ENCODE measurements at regions not wholly inside any gene's neighbourhood (a gene's known extent, or its start where the extent isn't known, plus 50 kb on each side); places are given as distances from the start of the nearest gene placed in this dataset.

DNA sequence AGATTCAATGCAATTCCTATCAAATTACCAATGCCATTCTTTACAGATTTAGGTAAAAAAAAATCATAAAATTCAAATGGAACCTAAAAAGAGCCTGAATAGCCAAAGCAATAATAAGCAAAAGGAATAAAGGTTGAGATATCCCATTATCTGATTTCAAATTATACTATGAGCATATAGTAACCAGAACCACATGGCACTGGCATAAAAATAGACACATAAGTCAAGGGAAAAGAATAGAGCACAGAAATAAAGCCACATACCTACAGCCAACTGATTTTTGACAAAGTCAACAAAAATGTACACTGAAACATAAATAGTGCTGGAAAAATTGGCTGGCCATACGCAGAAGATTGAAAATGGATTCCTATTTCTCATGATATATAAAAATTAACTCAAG lies 853.7 kb downstream of the FAT4 start:
- TF ChIP-seq, protein P1, sequence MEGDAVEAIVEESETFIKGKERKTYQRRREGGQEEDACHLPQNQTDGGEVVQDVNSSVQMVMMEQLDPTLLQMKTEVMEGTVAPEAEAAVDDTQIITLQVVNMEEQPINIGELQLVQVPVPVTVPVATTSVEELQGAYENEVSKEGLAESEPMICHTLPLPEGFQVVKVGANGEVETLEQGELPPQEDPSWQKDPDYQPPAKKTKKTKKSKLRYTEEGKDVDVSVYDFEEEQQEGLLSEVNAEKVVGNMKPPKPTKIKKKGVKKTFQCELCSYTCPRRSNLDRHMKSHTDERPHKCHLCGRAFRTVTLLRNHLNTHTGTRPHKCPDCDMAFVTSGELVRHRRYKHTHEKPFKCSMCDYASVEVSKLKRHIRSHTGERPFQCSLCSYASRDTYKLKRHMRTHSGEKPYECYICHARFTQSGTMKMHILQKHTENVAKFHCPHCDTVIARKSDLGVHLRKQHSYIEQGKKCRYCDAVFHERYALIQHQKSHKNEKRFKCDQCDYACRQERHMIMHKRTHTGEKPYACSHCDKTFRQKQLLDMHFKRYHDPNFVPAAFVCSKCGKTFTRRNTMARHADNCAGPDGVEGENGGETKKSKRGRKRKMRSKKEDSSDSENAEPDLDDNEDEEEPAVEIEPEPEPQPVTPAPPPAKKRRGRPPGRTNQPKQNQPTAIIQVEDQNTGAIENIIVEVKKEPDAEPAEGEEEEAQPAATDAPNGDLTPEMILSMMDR (conservative IDR thresholded peaks at IDR 0.05), result no peak
- Mint-ChIP-seq H3K36me3 (ENCODE audit: low read depth) (no peaks in the 10 kb centered on the region), H3K27me3 (ENCODE audit: low read depth) (no peaks in the 10 kb centered on the region)

DNA sequence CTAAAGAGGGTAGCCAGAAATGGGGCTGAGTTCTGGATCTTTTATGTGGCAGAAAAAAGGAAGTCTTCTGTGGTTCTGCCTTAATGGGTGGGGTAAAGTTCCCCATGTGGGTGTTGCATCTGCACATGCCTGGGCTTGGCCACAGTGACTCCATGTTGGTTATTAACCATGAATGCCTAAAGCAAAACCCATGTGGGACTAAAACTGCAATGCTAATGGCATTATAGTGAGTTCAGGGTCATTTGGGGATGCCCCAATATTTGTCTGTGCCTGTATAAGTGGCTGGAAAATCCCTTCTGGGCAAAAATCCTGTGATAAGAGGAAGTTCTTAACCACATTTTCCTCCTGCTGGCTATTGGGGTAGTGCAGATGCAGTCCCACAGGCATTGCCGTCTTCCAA lies 857.4 kb downstream of the FAT4 start:
- Mint-ChIP-seq H3K27ac (ENCODE audit: unreplicated experiment) (no peak overlapping the region), H3K4me3 (no peak overlapping the region), H3K9me3 (no peaks in the 10 kb centered on the region), H3K27me3 (ENCODE audit: low read depth) (no peaks in the 10 kb centered on the region), H3K4me1 (no peaks in the 10 kb centered on the region), H3K36me3 (ENCODE audit: low read depth) (no peaks in the 10 kb centered on the region)
- TF ChIP-seq, protein P1 (conservative IDR thresholded peaks at IDR 0.05), result no peak
- DNase-seq (ENCODE audit: low read depth, low spot score), result no peak

More for the DNA sequence above, 853.7 kb downstream of the FAT4 start:
- Mint-ChIP-seq H3K9me3 (no peaks in the 10 kb centered on the region), H3K27ac (ENCODE audit: unreplicated experiment) (no peak overlapping the region), H3K4me3 (no peak overlapping the region), H3K4me1 (no peaks in the 10 kb centered on the region)
- DNase-seq (ENCODE audit: low read depth, low spot score), result no peak

DNA sequence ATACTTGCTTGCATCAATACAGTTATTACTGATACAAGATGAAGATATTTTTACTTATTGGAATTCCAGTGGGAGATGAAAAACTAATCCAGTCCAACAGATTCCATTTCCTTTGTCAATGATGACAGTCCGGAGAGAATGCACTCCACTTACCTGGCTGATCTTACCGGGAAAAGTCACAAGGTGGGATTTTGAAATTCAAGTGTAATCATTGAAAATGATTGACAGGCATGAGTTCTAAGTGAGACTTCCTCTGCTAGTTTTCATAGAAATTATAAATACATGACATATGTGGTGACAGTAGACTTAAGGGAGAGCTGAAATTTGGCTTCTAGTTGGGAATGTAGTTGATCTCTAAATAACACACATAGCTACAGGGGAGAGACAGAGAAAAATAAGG lies 859.9 kb downstream of the FAT4 start:
- no peaks in the 10 kb centered on the region for H3K27me3 Mint-ChIP-seq (ENCODE audit: low read depth)
- H3K4me3 Mint-ChIP-seq, result no peak overlapping the region
- H3K4me1 Mint-ChIP-seq, result no peaks in the 10 kb centered on the region
- H3K36me3 Mint-ChIP-seq (ENCODE audit: low read depth), result no peaks in the 10 kb centered on the region
- TF ChIP-seq, protein P1 (conservative IDR thresholded peaks at IDR 0.05), result no peak
- no peak overlapping the region for H3K27ac Mint-ChIP-seq (ENCODE audit: unreplicated experiment)
- no peak for DNase-seq (ENCODE audit: low read depth, low spot score)
- no peaks in the 10 kb centered on the region for H3K9me3 Mint-ChIP-seq

DNA sequence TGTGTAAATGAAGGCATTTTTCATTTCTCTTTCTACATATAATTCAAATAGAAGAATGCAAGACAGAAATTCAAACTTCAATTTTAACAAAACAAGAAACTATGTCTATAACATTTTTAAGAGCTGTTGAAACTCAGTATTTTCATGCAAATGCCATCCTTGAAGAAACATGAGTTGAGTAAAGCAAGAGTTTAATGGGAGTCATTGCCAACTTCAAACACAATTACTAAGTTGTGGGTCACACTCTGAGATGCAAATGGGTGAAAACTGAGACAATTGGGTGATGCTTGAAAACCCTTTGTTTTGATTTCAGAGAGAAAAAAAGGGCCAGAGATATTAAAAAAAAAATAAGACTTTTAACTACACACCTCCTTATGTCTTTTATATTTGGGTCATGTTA lies 865.9 kb downstream of the FAT4 start:
- Mint-ChIP-seq H3K9me3 (no peaks in the 10 kb centered on the region), H3K4me1 (no peaks in the 10 kb centered on the region), H3K27me3 (ENCODE audit: low read depth) (no peaks in the 10 kb centered on the region), H3K4me3 (no peak overlapping the region), H3K27ac (ENCODE audit: unreplicated experiment) (no peak overlapping the region), H3K36me3 (ENCODE audit: low read depth) (no peaks in the 10 kb centered on the region)
- DNase-seq (ENCODE audit: low read depth, low spot score), result no peak
- TF ChIP-seq, protein P1 (conservative IDR thresholded peaks at IDR 0.05), result no peak

- H3K9me3 Mint-ChIP-seq, result peaks cover 2% of the 10 kb centered on the region
- TF ChIP-seq, protein P1 (conservative IDR thresholded peaks at IDR 0.05), result no peak
- no peaks in the 10 kb centered on the region for H3K4me1 Mint-ChIP-seq
- DNase-seq (ENCODE audit: low read depth, low spot score), result no peak
- H3K27me3 Mint-ChIP-seq (ENCODE audit: low read depth), result no peaks in the 10 kb centered on the region
- no peaks in the 10 kb centered on the region for H3K36me3 Mint-ChIP-seq (ENCODE audit: low read depth)
- no peak overlapping the region for H3K4me3 Mint-ChIP-seq
- no peak overlapping the region for H3K27ac Mint-ChIP-seq (ENCODE audit: unreplicated experiment)
These were observed 867.6 kb downstream of the FAT4 start for GRCh38 chr4:126182336-126182735.

GRCh38 chr4:126182786-126183185 lies 868.0 kb downstream of the FAT4 start:
- no peak for DNase-seq (ENCODE audit: low read depth, low spot score)
- TF ChIP-seq, protein P1 (conservative IDR thresholded peaks at IDR 0.05), result no peak
- Mint-ChIP-seq H3K36me3 (ENCODE audit: low read depth) (no peaks in the 10 kb centered on the region), H3K27ac (ENCODE audit: unreplicated experiment) (no peak overlapping the region), H3K9me3 (peaks cover 2% of the 10 kb centered on the region), H3K4me1 (no peaks in the 10 kb centered on the region), H3K27me3 (ENCODE audit: low read depth) (no peaks in the 10 kb centered on the region), H3K4me3 (no peak overlapping the region)

All from neural crest cell (in vitro differentiated cells).